ENCODE measurements at regions not wholly inside any gene's neighbourhood (a gene's known extent, or its start where the extent isn't known, plus 50 kb on each side); places are given as distances from the start of the nearest gene placed in this dataset.

GRCh38 chr13:94950303-94950702 lies 238.0 kb upstream of the SOX21 start:
- H4K91ac ChIP-seq (ENCODE audit: insufficient read length, low read depth, low read length) = no peak overlapping the region
- H2BK15ac ChIP-seq (ENCODE audit: low read depth, low read length) = no peak overlapping the region
- H2BK12ac ChIP-seq (ENCODE audit: insufficient read length, low read depth, low read length) = no peak overlapping the region
- TF ChIP-seq CTCF (conservative IDR thresholded peaks at IDR 0.05) = peak; percentile 64
- H3K23ac ChIP-seq (ENCODE audit: insufficient read length, low read depth, low read length) = no peak overlapping the region
- no peak overlapping the region for H3K4me3 Mint-ChIP-seq
- no peak overlapping the region for H4K5ac ChIP-seq (ENCODE audit: insufficient read length, low read depth, low read length)
- H2BK20ac ChIP-seq (ENCODE audit: low read depth, low read length, poor library complexity, severe bottlenecking) = no peak overlapping the region
- H3K4me1 ChIP-seq (ENCODE audit: insufficient read depth, low read length) = peaks cover 3% of the 10 kb centered on the region; the same call in 1 of the 2 replicates
- H3K36me3 Mint-ChIP-seq (ENCODE audit: insufficient read depth in 1 of 3, low read depth in 3 of 3) = no peaks in the 10 kb centered on the region
- no peak overlapping the region for H2BK5ac ChIP-seq (ENCODE audit: insufficient read length, low read length)
- H3K27ac Mint-ChIP-seq = peak overlapping the region in 2 of 3 experiments; percentile 2 to 40; a peak in 2 of 7 replicates
- WGBS (ENCODE audit: extremely low coverage, insufficient read length, low lambda C conversion rate) = no CpG with 5 or more reads among the region's 8 CpGs
- H2BK120ac ChIP-seq (ENCODE audit: low read depth, low read length, poor library complexity, severe bottlenecking) = no peak overlapping the region
- no peaks in the 10 kb centered on the region for H4K20me1 ChIP-seq (ENCODE audit: control insufficient read depth, insufficient read depth, insufficient read length)
- no peak overlapping the region for H2AK5ac ChIP-seq (ENCODE audit: insufficient read length, low read length)
- H3K79me2 ChIP-seq (ENCODE audit: insufficient read depth, low read length) = no peaks in the 10 kb centered on the region
- no peak overlapping the region for H4K8ac ChIP-seq (replicated peaks; ENCODE audit: insufficient read length, low read depth, low read length)
- H3K27me3 ChIP-seq (ENCODE audit: insufficient read depth, low read length) = no peaks in the 10 kb centered on the region
- H3K9me3 Mint-ChIP-seq = no peaks in the 10 kb centered on the region; a peak in 1 of 5 replicates
- no peak overlapping the region for H3K4me2 ChIP-seq (ENCODE audit: insufficient read depth, insufficient read length, low read length)
- no peak overlapping the region for H3T11ph ChIP-seq (ENCODE audit: low read length)
- H3K56ac ChIP-seq (ENCODE audit: insufficient read length, low read depth, low read length) = no peak overlapping the region
- H3K27ac ChIP-seq (ENCODE audit: insufficient read length, low read depth, low read length) = no peak overlapping the region
- no peak overlapping the region for H3K9ac ChIP-seq (ENCODE audit: extremely low read depth, insufficient read length, low read length)
- no peaks in the 10 kb centered on the region for H3K27me3 Mint-ChIP-seq (ENCODE audit: low read depth)
- H3K4ac ChIP-seq (ENCODE audit: low read depth, low read length) = no peak overlapping the region
- no peaks in the 10 kb centered on the region for H3K9me3 ChIP-seq (ENCODE audit: control insufficient read depth, low read depth, low read length)
- H3K4me1 Mint-ChIP-seq = peaks cover 42 to 48% of the 10 kb centered on the region in 2 experiments
- H3K79me1 ChIP-seq (ENCODE audit: insufficient read depth, low read depth, low read length, poor library complexity, severe bottlenecking) = no peaks in the 10 kb centered on the region
- DNase-seq = no peak
- no peak overlapping the region for H3K14ac ChIP-seq (ENCODE audit: insufficient read depth, low read length)
- no peaks in the 10 kb centered on the region for H3K23me2 ChIP-seq (ENCODE audit: insufficient read length, low read depth, low read length, poor library complexity, severe bottlenecking)
- no peak overlapping the region for H2AFZ ChIP-seq (ENCODE audit: low read length)
- H3K18ac ChIP-seq (ENCODE audit: insufficient read length, low read depth, low read length) = no peak overlapping the region

Data from H9 (cell line).